Erythroblast (primary cell): ENCODE measurements at regions not wholly inside any gene's neighbourhood (a gene's known extent, or its start where the extent isn't known, plus 50 kb on each side); places are given as distances from the start of the nearest gene placed in this dataset.

ENCODE experiments used
- GATA1 ChIP-seq: IDR thresholded peaks from 2 replicates; pipeline ENCODE4 v1.6.1; 2011; ENCODE audit warnings: low read depth, mild to moderate bottlenecking, control low read depth, low read length, moderate library complexity
- POLR2A ChIP-seq: IDR thresholded peaks from 2 replicates; pipeline ENCODE4 v1.6.1; 2011; ENCODE audit warnings: mild to moderate bottlenecking, low read length

GRCh38 chr6:55052846-55053245 lies 121.5 kb upstream of the HCRTR2 start:
- no peak for TF ChIP-seq POLR2A
- no peak for TF ChIP-seq GATA1
